ENCODE measurements at regions not wholly inside any gene's neighbourhood (a gene's known extent, or its start where the extent isn't known, plus 50 kb on each side); places are given as distances from the start of the nearest gene placed in this dataset.

- POLR2A ChIA-PET: interaction anchor here (0.8 to 1.8 kb wide), 10 partner anchors 9 to 158 kb away, joined by 3 to 5 read pairs (median 4); no protein-coding TSS in a partner anchor
- Histone ChIP-seq H4K20me1 (ENCODE audit: insufficient read depth, low read length) (no peaks in the 10 kb centered on the region), H3K36me3 (ENCODE audit: insufficient read depth, low read length) (no peaks in the 10 kb centered on the region), H2AFZ (ENCODE audit: low read length) (peak overlapping the region; percentile 68; the same call in 1 of the 2 replicates), H3K4me1 (ENCODE audit: insufficient read depth, low read length, poor library complexity, severe bottlenecking) (peaks cover 33% of the 10 kb centered on the region), H3K9me3 (ENCODE audit: low read length) (no peaks in the 10 kb centered on the region; the same call in 1 of the 2 replicates), H3K9me2 (ENCODE audit: insufficient read depth, low read length) (no peaks in the 10 kb centered on the region), H3K27ac (ENCODE audit: low read depth, low read length, poor library complexity, severe bottlenecking) (peak overlapping the region; percentile 21), H3K4me2 (ENCODE audit: low read length) (peak overlapping the region; percentile 50), H3K79me2 (ENCODE audit: insufficient read depth, low read depth, low read length) (no peaks in the 10 kb centered on the region), H3K4me3 (ENCODE audit: low read depth, low read length, poor library complexity, severe bottlenecking) (no peak overlapping the region)
- peak; percentile 60 for DNase-seq (ENCODE audit: low spot score)
- CTCF ChIA-PET (ENCODE audit: unreplicated experiment): no interaction called here
- intact Hi-C loops (cut with micrococcal nuclease; ENCODE audit: unreplicated experiment): no loop called here
- TF ChIP-seq CTCF (conservative IDR thresholded peaks at IDR 0.05; ENCODE audit: low read length) (no peak), EZH2phosphoT487 (IDR thresholded peaks at IDR 0.05; ENCODE audit: borderline replicate concordance, low read depth, low read length) (no peak)
- BruUV-seq (replicated peaks): no TSS peak
Observed at GRCh38 chr3:191119415-191120295, 79.4 kb upstream of the OSTN start.

GRCh38 chr3:191111722-191112121 lies 87.3 kb upstream of the OSTN start:
- TF ChIP-seq CTCF (conservative IDR thresholded peaks at IDR 0.05; ENCODE audit: low read length) (no peak), EZH2phosphoT487 (IDR thresholded peaks at IDR 0.05; ENCODE audit: borderline replicate concordance, low read depth, low read length) (no peak)
- ChIA-PET CTCF (ENCODE audit: unreplicated experiment) (no interaction called here), POLR2A (interaction anchor here (0.7 to 1.3 kb wide), 5 partner anchors 12 to 610 kb away, joined by 3 to 5 read pairs (median 4); no protein-coding TSS in a partner anchor)
- no peaks in the 10 kb centered on the region for H3K79me2 ChIP-seq (ENCODE audit: insufficient read depth, low read depth, low read length)
- H2AFZ ChIP-seq (ENCODE audit: low read length): peak overlapping the region; percentile 60; the same call in 1 of the 2 replicates
- no peak for DNase-seq (ENCODE audit: low spot score)
- intact Hi-C loops (cut with micrococcal nuclease; ENCODE audit: unreplicated experiment): no loop called here
- H3K27ac ChIP-seq (ENCODE audit: low read depth, low read length, poor library complexity, severe bottlenecking): no peak overlapping the region
- no peak overlapping the region for H3K4me2 ChIP-seq (ENCODE audit: low read length)
- no peaks in the 10 kb centered on the region for H4K20me1 ChIP-seq (ENCODE audit: insufficient read depth, low read length)
- H3K4me3 ChIP-seq (ENCODE audit: low read depth, low read length, poor library complexity, severe bottlenecking): no peak overlapping the region
- H3K9me2 ChIP-seq (ENCODE audit: insufficient read depth, low read length): no peaks in the 10 kb centered on the region
- no peaks in the 10 kb centered on the region; the same call in 1 of the 2 replicates for H3K36me3 ChIP-seq (ENCODE audit: insufficient read depth, low read length)
- H3K9me3 ChIP-seq (ENCODE audit: low read length): no peaks in the 10 kb centered on the region
- no TSS peak for BruUV-seq (replicated peaks)
- H3K4me1 ChIP-seq (ENCODE audit: insufficient read depth, low read length, poor library complexity, severe bottlenecking): peaks cover 24% of the 10 kb centered on the region
